PFSK-1 (cell line): ENCODE measurements at regions not wholly inside any gene's neighbourhood (a gene's known extent, or its start where the extent isn't known, plus 50 kb on each side); places are given as distances from the start of the nearest gene placed in this dataset.

ENCODE experiments used
- POLR2AphosphoS5 ChIP-seq: IDR thresholded peaks from 2 replicates; pipeline ENCODE4 v1.6.1; 2012; ENCODE audit warnings: low read depth, mild to moderate bottlenecking, control low read depth, low read length, moderate library complexity
- SIN3A ChIP-seq: IDR thresholded peaks from 2 replicates; pipeline ENCODE4 v1.6.1; 2012; ENCODE audit warnings: mild to moderate bottlenecking, low read length, moderate library complexity, borderline replicate concordance; ENCODE audit not compliant: insufficient read depth
- TF ChIP-seq, protein P1 (sequence below), 2 experiments: IDR thresholded peaks; 2 replicates each; pipeline versions ENCODE4 v1.6.1 to v1.8.0; 2011 to 2012; ENCODE audit warnings: low read depth in 2 of 2, low read length in 2 of 2, control low read depth in 1 of 2, inconsistent platforms in 1 of 2, mild to moderate bottlenecking in 1 of 2, moderate library complexity in 1 of 2; ENCODE audit not compliant: insufficient read depth in 1 of 2

DNA sequence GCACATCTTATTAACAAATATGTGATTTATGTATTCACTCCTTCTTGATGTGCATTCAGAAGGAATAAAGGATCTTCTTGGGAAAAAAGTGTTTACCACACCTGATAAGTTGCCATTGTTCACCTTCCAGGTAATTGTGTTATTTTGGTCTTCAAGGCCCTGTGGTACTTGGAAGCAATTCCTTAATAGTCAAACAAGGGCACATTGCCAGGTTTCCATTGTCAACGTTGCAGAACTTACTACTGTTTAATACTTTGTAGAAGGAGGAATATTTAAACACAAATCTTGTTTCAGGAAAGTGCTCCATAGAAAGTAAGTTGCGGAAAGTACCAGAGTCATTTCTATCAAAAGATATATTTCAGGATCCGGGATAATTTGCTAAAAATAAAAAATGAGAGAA is 129.5 kb upstream of the SGK1 start:
- TF ChIP-seq SIN3A (no peak), POLR2AphosphoS5 (no peak)
- TF ChIP-seq, protein P1, sequence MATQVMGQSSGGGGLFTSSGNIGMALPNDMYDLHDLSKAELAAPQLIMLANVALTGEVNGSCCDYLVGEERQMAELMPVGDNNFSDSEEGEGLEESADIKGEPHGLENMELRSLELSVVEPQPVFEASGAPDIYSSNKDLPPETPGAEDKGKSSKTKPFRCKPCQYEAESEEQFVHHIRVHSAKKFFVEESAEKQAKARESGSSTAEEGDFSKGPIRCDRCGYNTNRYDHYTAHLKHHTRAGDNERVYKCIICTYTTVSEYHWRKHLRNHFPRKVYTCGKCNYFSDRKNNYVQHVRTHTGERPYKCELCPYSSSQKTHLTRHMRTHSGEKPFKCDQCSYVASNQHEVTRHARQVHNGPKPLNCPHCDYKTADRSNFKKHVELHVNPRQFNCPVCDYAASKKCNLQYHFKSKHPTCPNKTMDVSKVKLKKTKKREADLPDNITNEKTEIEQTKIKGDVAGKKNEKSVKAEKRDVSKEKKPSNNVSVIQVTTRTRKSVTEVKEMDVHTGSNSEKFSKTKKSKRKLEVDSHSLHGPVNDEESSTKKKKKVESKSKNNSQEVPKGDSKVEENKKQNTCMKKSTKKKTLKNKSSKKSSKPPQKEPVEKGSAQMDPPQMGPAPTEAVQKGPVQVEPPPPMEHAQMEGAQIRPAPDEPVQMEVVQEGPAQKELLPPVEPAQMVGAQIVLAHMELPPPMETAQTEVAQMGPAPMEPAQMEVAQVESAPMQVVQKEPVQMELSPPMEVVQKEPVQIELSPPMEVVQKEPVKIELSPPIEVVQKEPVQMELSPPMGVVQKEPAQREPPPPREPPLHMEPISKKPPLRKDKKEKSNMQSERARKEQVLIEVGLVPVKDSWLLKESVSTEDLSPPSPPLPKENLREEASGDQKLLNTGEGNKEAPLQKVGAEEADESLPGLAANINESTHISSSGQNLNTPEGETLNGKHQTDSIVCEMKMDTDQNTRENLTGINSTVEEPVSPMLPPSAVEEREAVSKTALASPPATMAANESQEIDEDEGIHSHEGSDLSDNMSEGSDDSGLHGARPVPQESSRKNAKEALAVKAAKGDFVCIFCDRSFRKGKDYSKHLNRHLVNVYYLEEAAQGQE (IDR thresholded peaks at IDR 0.05; ENCODE audit: insufficient read depth in 1 of 2, low read depth in 2 of 2, low read length in 2 of 2) = no peak
